ENCODE measurements at regions not wholly inside any gene's neighbourhood (a gene's known extent, or its start where the extent isn't known, plus 50 kb on each side); places are given as distances from the start of the nearest gene placed in this dataset.

GRCh38 chr4:38590046-38590445, 74.0 kb upstream of the KLF3 start:
- ChIA-PET CTCF (ENCODE audit: unreplicated experiment) (no interaction called here), POLR2A (interaction anchor here (0.7 kb wide), 1 partner anchor 14 kb away, joined by 4 read pairs; no protein-coding TSS in a partner anchor)
- no TSS peak for BruUV-seq (replicated peaks)

GRCh38 chr4:38591617-38592337, 72.2 kb upstream of the KLF3 start:
- ChIA-PET CTCF (ENCODE audit: unreplicated experiment) (no interaction called here), POLR2A (interaction anchor here (0.7 to 2.0 kb wide), 2 partner anchors 9 to 10 kb away, joined by 3 to 6 read pairs; no protein-coding TSS in a partner anchor)
- Histone ChIP-seq H4K20me1 (ENCODE audit: insufficient read depth, low read length) (no peaks in the 10 kb centered on the region), H3K36me3 (ENCODE audit: insufficient read depth, low read length) (no peaks in the 10 kb centered on the region), H3K9me3 (ENCODE audit: low read length) (no peaks in the 10 kb centered on the region), H3K27ac (ENCODE audit: low read depth, low read length, poor library complexity, severe bottlenecking) (no peak overlapping the region), H3K4me1 (ENCODE audit: insufficient read depth, low read length, poor library complexity, severe bottlenecking) (no peaks in the 10 kb centered on the region), H3K4me3 (ENCODE audit: low read depth, low read length, poor library complexity, severe bottlenecking) (no peak overlapping the region), H3K79me2 (ENCODE audit: insufficient read depth, low read depth, low read length) (no peaks in the 10 kb centered on the region), H3K4me2 (ENCODE audit: low read length) (no peak overlapping the region), H3K9me2 (ENCODE audit: insufficient read depth, low read length) (no peaks in the 10 kb centered on the region), H2AFZ (ENCODE audit: low read length) (no peak overlapping the region)
- no peak for TF ChIP-seq CTCF (conservative IDR thresholded peaks at IDR 0.05; ENCODE audit: low read length)
- no peak for TF ChIP-seq EZH2phosphoT487 (IDR thresholded peaks at IDR 0.05; ENCODE audit: borderline replicate concordance, low read depth, low read length)
- DNase-seq (ENCODE audit: low spot score) = no peak
- intact Hi-C loops (cut with micrococcal nuclease; ENCODE audit: unreplicated experiment) = no loop called here
- BruUV-seq (replicated peaks) = no TSS peak

More at GRCh38 chr4:38590046-38590445, 74.0 kb upstream of the KLF3 start:
- H3K9me3 ChIP-seq (ENCODE audit: low read length) = no peaks in the 10 kb centered on the region
- H3K36me3 ChIP-seq (ENCODE audit: insufficient read depth, low read length) = no peaks in the 10 kb centered on the region
- no peak overlapping the region for H3K27ac ChIP-seq (ENCODE audit: low read depth, low read length, poor library complexity, severe bottlenecking)
- H3K4me3 ChIP-seq (ENCODE audit: low read depth, low read length, poor library complexity, severe bottlenecking) = no peak overlapping the region
- H3K4me2 ChIP-seq (ENCODE audit: low read length) = no peak overlapping the region
- TF ChIP-seq CTCF (conservative IDR thresholded peaks at IDR 0.05; ENCODE audit: low read length) (no peak), EZH2phosphoT487 (IDR thresholded peaks at IDR 0.05; ENCODE audit: borderline replicate concordance, low read depth, low read length) (no peak)
- intact Hi-C loops (cut with micrococcal nuclease; ENCODE audit: unreplicated experiment) = no loop called here
- no peaks in the 10 kb centered on the region for H3K79me2 ChIP-seq (ENCODE audit: insufficient read depth, low read depth, low read length)
- no peak for DNase-seq (ENCODE audit: low spot score)
- no peaks in the 10 kb centered on the region for H3K4me1 ChIP-seq (ENCODE audit: insufficient read depth, low read length, poor library complexity, severe bottlenecking)
- H3K9me2 ChIP-seq (ENCODE audit: insufficient read depth, low read length) = no peaks in the 10 kb centered on the region
- H2AFZ ChIP-seq (ENCODE audit: low read length) = no peak overlapping the region
- no peaks in the 10 kb centered on the region for H4K20me1 ChIP-seq (ENCODE audit: insufficient read depth, low read length)

GRCh38 chr4:38598489-38598888, 65.5 kb upstream of the KLF3 start:
- CTCF ChIA-PET (ENCODE audit: unreplicated experiment) = no interaction called here
- intact Hi-C loops (cut with micrococcal nuclease; ENCODE audit: unreplicated experiment) = no loop called here
- no TSS peak for BruUV-seq (replicated peaks)

More at GRCh38 chr4:38598489-38598888, 65.5 kb upstream of the KLF3 start:
- no peaks in the 10 kb centered on the region for H3K79me2 ChIP-seq (ENCODE audit: insufficient read depth, low read depth, low read length)
- no peak for DNase-seq (ENCODE audit: low spot score)
- H3K27ac ChIP-seq (ENCODE audit: low read depth, low read length, poor library complexity, severe bottlenecking) = no peak overlapping the region
- H3K36me3 ChIP-seq (ENCODE audit: insufficient read depth, low read length) = no peaks in the 10 kb centered on the region
- no peak overlapping the region for H2AFZ ChIP-seq (ENCODE audit: low read length)
- H3K9me3 ChIP-seq (ENCODE audit: low read length) = no peaks in the 10 kb centered on the region
- no peaks in the 10 kb centered on the region for H4K20me1 ChIP-seq (ENCODE audit: insufficient read depth, low read length)
- TF ChIP-seq EZH2phosphoT487 (IDR thresholded peaks at IDR 0.05; ENCODE audit: borderline replicate concordance, low read depth, low read length) (no peak), CTCF (conservative IDR thresholded peaks at IDR 0.05; ENCODE audit: low read length) (no peak)
- no peaks in the 10 kb centered on the region for H3K9me2 ChIP-seq (ENCODE audit: insufficient read depth, low read length)
- H3K4me2 ChIP-seq (ENCODE audit: low read length) = no peak overlapping the region
- H3K4me3 ChIP-seq (ENCODE audit: low read depth, low read length, poor library complexity, severe bottlenecking) = no peak overlapping the region
- H3K4me1 ChIP-seq (ENCODE audit: insufficient read depth, low read length, poor library complexity, severe bottlenecking) = no peaks in the 10 kb centered on the region
- POLR2A ChIA-PET = interaction anchor here (0.7 kb wide), 1 partner anchor 10 kb away, joined by 4 read pairs; no protein-coding TSS in a partner anchor

Measured in OCI-LY7 (cell line).